IMR-90 (cell line): ENCODE measurements at regions not wholly inside any gene's neighbourhood (a gene's known extent, or its start where the extent isn't known, plus 50 kb on each side); places are given as distances from the start of the nearest gene placed in this dataset.

Source experiments
- ATAC-seq: fragments of 200-7000 bp; cut with Tn5 transposase; 2 replicates; pipeline ENCODE4 v1.9.1; 2020; ENCODE audit warnings: low read depth, mild to moderate bottlenecking, moderate library complexity
- BruUV-seq: library from RNA; stranded (reverse); fragments of 400-500 nt; replicated peaks from 2 replicates; lab custom pipeline; 2021; lab: Mats Ljungman, UMichigan
- CTCF ChIA-PET: fragments of 300-600 bp; formaldehyde crosslinking; extraction: SDS; loops from one replicate; lab custom pipeline; 2021; ENCODE audit warnings: antibody characterized with exemption; lab: Yijun Ruan, JAX
- POLR2A ChIA-PET: fragments of 300-600 bp; sonication (Branson Sonifier 250); formaldehyde crosslinking; loops from one replicate; lab custom pipeline; 2022; ENCODE audit warnings: antibody characterized with exemption; ENCODE audit not compliant: unreplicated experiment; lab: Charles Lee
- DNase-seq: peaks from one replicate; pipeline ENCODE4 v3.0.0; 2013
- H2AFZ ChIP-seq: replicated peaks from 2 replicates; pipeline ENCODE3; 2013; ENCODE audit warnings: low read length, mild to moderate bottlenecking; ENCODE audit not compliant: poor library complexity
- H2AK5ac ChIP-seq: 2 replicates; pipeline ENCODE4 v1.6.1; 2013; ENCODE audit warnings: low read depth, low read length, inconsistent platforms
- H2AK9ac ChIP-seq: replicated peaks from 2 replicates; pipeline ENCODE3; 2013; ENCODE audit warnings: mild to moderate bottlenecking, low read depth, low read length, moderate library complexity; ENCODE audit not compliant: poor library complexity
- H2BK120ac ChIP-seq: 2 replicates; pipeline ENCODE4 v1.6.1; 2013; ENCODE audit warnings: low read depth, low read length, inconsistent platforms
- H2BK15ac ChIP-seq: 3 replicates; pipeline ENCODE4 v1.6.1; 2013; ENCODE audit warnings: low read depth, low read length, inconsistent platforms
- H2BK20ac ChIP-seq: 2 replicates; pipeline ENCODE4 v1.6.1; 2013; ENCODE audit warnings: low read depth, mild to moderate bottlenecking, inconsistent platforms, low read length, moderate library complexity
- H2BK5ac ChIP-seq: 2 replicates; pipeline ENCODE4 v1.6.1; 2013; ENCODE audit warnings: mild to moderate bottlenecking, low read depth, low read length, inconsistent platforms; ENCODE audit not compliant: poor library complexity, severe bottlenecking
- H3K14ac ChIP-seq: replicated peaks from 2 replicates; pipeline ENCODE4 v1.6.1; 2013; ENCODE audit warnings: low read depth, low read length, inconsistent platforms
- H3K18ac ChIP-seq: 2 replicates; pipeline ENCODE4 v1.6.1; 2013; ENCODE audit warnings: low read depth, low read length, control low read depth
- H3K23ac ChIP-seq: 2 replicates; pipeline ENCODE4 v1.6.1; 2013; ENCODE audit warnings: low read depth, low read length, inconsistent platforms
- H3K27ac ChIP-seq: 2 replicates; pipeline ENCODE4 v1.5.1; 2013; ENCODE audit warnings: mild to moderate bottlenecking, control low read depth, low read length; ENCODE audit not compliant: insufficient read depth
- H3K27me3 ChIP-seq: 2 replicates; pipeline ENCODE4 v1.6.1; 2013; ENCODE audit warnings: low read length; ENCODE audit not compliant: control insufficient read depth, insufficient read depth
- H3K36me3 ChIP-seq: 2 replicates; pipeline ENCODE4 v1.6.1; 2013; ENCODE audit warnings: low read length, mixed read lengths; ENCODE audit not compliant: control insufficient read depth, insufficient read depth
- H3K4ac ChIP-seq: 2 replicates; pipeline ENCODE4 v1.6.1; 2013; ENCODE audit warnings: low read depth, low read length, inconsistent platforms
- H3K4me1 ChIP-seq: 2 replicates; pipeline ENCODE4 v1.6.1; 2013; ENCODE audit warnings: low read length, mixed read lengths; ENCODE audit not compliant: control insufficient read depth, insufficient read depth
- H3K4me2 ChIP-seq: 2 replicates; pipeline ENCODE4 v1.6.1; 2013; ENCODE audit warnings: low read depth, mild to moderate bottlenecking, control low read depth, low read length, moderate library complexity
- H3K4me3 ChIP-seq: 2 replicates; pipeline ENCODE4 v1.5.1; 2013; ENCODE audit warnings: low read depth, mild to moderate bottlenecking, control low read depth, low read length, moderate library complexity; ENCODE audit not compliant: insufficient read depth
- H3K56ac ChIP-seq: 2 replicates; pipeline ENCODE4 v1.6.1; 2013; ENCODE audit warnings: low read length, inconsistent platforms; ENCODE audit not compliant: insufficient read depth; ENCODE audit errors: extremely low read depth
- H3K79me1 ChIP-seq, 2 experiments: 2 replicates each; pipeline ENCODE4 v1.6.1; 2013; ENCODE audit warnings: low read length in 2 of 2, inconsistent platforms in 1 of 2, low read depth in 1 of 2
- H3K9ac ChIP-seq: 2 replicates; pipeline ENCODE4 v1.6.1; 2013; ENCODE audit warnings: low read depth, low read length, control low read depth
- H3K9me1 ChIP-seq: 2 replicates; pipeline ENCODE4 v1.6.1; 2013; ENCODE audit warnings: low read length, inconsistent platforms; ENCODE audit not compliant: insufficient read depth
- H3K9me3 ChIP-seq: 2 replicates; pipeline ENCODE4 v1.6.1; 2013; ENCODE audit warnings: low read length; ENCODE audit not compliant: control insufficient read depth, insufficient read depth
- H4K20me1 ChIP-seq: 2 replicates; pipeline ENCODE4 v1.6.1; 2013; ENCODE audit warnings: low read length, inconsistent platforms; ENCODE audit not compliant: insufficient read depth
- H4K5ac ChIP-seq: 2 replicates; pipeline ENCODE4 v1.6.1; 2013; ENCODE audit warnings: mild to moderate bottlenecking, low read depth, low read length, control low read depth
- H4K8ac ChIP-seq, 2 experiments: 2 replicates each; pipeline ENCODE4 v1.6.1; 2013; ENCODE audit warnings: low read depth in 2 of 2, low read length in 2 of 2, control low read depth in 1 of 2, inconsistent platforms in 1 of 2
- H4K91ac ChIP-seq: 2 replicates; pipeline ENCODE4 v1.6.1; 2013; ENCODE audit warnings: low read depth, low read length, inconsistent platforms; ENCODE audit not compliant: insufficient read depth
- BHLHE40 ChIP-seq: fragments of 150-350 bp; IDR thresholded peaks from 2 replicates; pipeline ENCODE4 v1.6.1; 2016; ENCODE audit warnings: mild to moderate bottlenecking, low read depth, low read length
- CEBPB ChIP-seq: IDR thresholded peaks from 2 replicates; pipeline ENCODE4 v1.6.1; 2012; ENCODE audit warnings: low read depth, low read length, improper control_type of control experiment
- ELK1 ChIP-seq: fragments of 150-350 bp; IDR thresholded peaks from 2 replicates; pipeline ENCODE4 v1.6.1; 2016; ENCODE audit warnings: low read depth, mild to moderate bottlenecking, low read length, moderate library complexity, borderline replicate concordance
- MAFK ChIP-seq: IDR thresholded peaks from 2 replicates; pipeline ENCODE4 v1.6.1; 2012; ENCODE audit warnings: low read depth, low read length, improper control_type of control experiment
- MAZ ChIP-seq: IDR thresholded peaks from 2 replicates; pipeline ENCODE4 v1.6.1; 2012; ENCODE audit warnings: low read depth, mild to moderate bottlenecking, low read length, improper control_type of control experiment, moderate library complexity, borderline replicate concordance
- MXI1 ChIP-seq: IDR thresholded peaks from 2 replicates; pipeline ENCODE4 v1.6.1; 2012; ENCODE audit warnings: low read depth, mild to moderate bottlenecking, low read length, moderate library complexity, borderline replicate concordance
- NFE2L2 ChIP-seq: fragments of 150-350 bp; IDR thresholded peaks from 2 replicates; pipeline ENCODE4 v1.6.1; 2016; ENCODE audit warnings: low read depth, mild to moderate bottlenecking, low read length
- POLR2A ChIP-seq: IDR thresholded peaks from 2 replicates; pipeline ENCODE4 v1.6.1; 2012; ENCODE audit warnings: mild to moderate bottlenecking, low read depth, low read length
- RAD21 ChIP-seq: IDR thresholded peaks from 2 replicates; pipeline ENCODE4 v1.6.1; 2012; ENCODE audit warnings: low read length, improper control_type of control experiment
- RCOR1 ChIP-seq: IDR thresholded peaks from 2 replicates; pipeline ENCODE4 v1.6.1; 2012; ENCODE audit warnings: mild to moderate bottlenecking, low read length, improper control_type of control experiment; ENCODE audit not compliant: insufficient replicate concordance
- RFX5 ChIP-seq: IDR thresholded peaks from 2 replicates; pipeline ENCODE4 v1.8.0; 2012; ENCODE audit warnings: low read depth, mild to moderate bottlenecking, low read length, moderate library complexity
- USF2 ChIP-seq: fragments of 150-350 bp; IDR thresholded peaks from 2 replicates; pipeline ENCODE4 v1.6.1; 2017; ENCODE audit warnings: mild to moderate bottlenecking, antibody characterized with exemption, low read length, low read depth
- WGBS, 2 experiments: methylation state at CpG; one replicate each; pipeline versions ENCODE4 v1.1.5 to v1.1.7; 2013; ENCODE audit warnings: missing lambda C conversion rate in 2 of 2; ENCODE audit not compliant: insufficient read length in 1 of 2; ENCODE audit errors: extremely low coverage in 2 of 2; 5-methylcytosine and 5-hydroxymethylcytosine counted together
- dilution Hi-C: fragments of 300-500 bp; cut with HindIII; formaldehyde crosslinking; loops from one replicate; pipeline ENCODE4 v1.14.3; 2018; ENCODE audit warnings: low sequenced_read_pairs; ENCODE audit not compliant: unreplicated experiment
- in situ Hi-C: fragments of 300-500 bp; cut with MboI; formaldehyde crosslinking; loops from 3 replicates; pipeline ENCODE4 v1.14.3; 2019; ENCODE audit warnings: low sequenced_read_pairs, inconsistent platforms, mixed read lengths
- intact Hi-C: fragments of 100-400 bp; cut with micrococcal nuclease; formaldehyde crosslinking; loops from 2 replicates; pipeline ENCODE4 v1.10.0; 2022

GRCh38 chr6:102344769-102345168 is 951.3 kb downstream of the GRIK2 start:
- POLR2A ChIA-PET, result no interaction called here
- BruUV-seq, result no TSS peak
- CTCF ChIA-PET, result no interaction called here
- no peak overlapping the region for H2AK9ac ChIP-seq
- no peak for DNase-seq
- no peaks in the 10 kb centered on the region for H3K9me1 ChIP-seq
- no peak overlapping the region for H3K56ac ChIP-seq
- H3K23ac ChIP-seq, result no peak overlapping the region
- dilution Hi-C loops, result no loop called here
- no peaks in the 10 kb centered on the region for H3K79me1 ChIP-seq
- H3K4me2 ChIP-seq, result no peak overlapping the region
- no peak for ATAC-seq
- H2AFZ ChIP-seq, result no peak overlapping the region
- no peak overlapping the region for H2BK120ac ChIP-seq
- TF ChIP-seq MXI1 (no peak), NFE2L2 (no peak), RAD21 (no peak), BHLHE40 (no peak), MAFK (no peak), MAZ (no peak), USF2 (no peak), RFX5 (no peak), RCOR1 (no peak), POLR2A (no peak), ELK1 (no peak), CEBPB (no peak)
- no peak overlapping the region for H4K91ac ChIP-seq
- no peak overlapping the region for H3K4ac ChIP-seq
- no peak overlapping the region for H3K14ac ChIP-seq
- H3K18ac ChIP-seq, result no peak overlapping the region
- WGBS, 2 experiments, result no CpG with 5 or more reads among the region's 2 CpGs
- H3K27me3 ChIP-seq, result no peaks in the 10 kb centered on the region
- H3K36me3 ChIP-seq, result no peaks in the 10 kb centered on the region
- H2AK5ac ChIP-seq, result no peak overlapping the region
- no peak overlapping the region for H4K8ac ChIP-seq
- intact Hi-C loops, result no loop called here
- no peaks in the 10 kb centered on the region for H3K4me1 ChIP-seq
- H3K27ac ChIP-seq, result no peak overlapping the region
- no peak overlapping the region for H2BK15ac ChIP-seq
- H4K20me1 ChIP-seq, result no peaks in the 10 kb centered on the region
- no peak overlapping the region for H3K9ac ChIP-seq
- H3K9me3 ChIP-seq, result no peaks in the 10 kb centered on the region
- H2BK5ac ChIP-seq, result no peak overlapping the region
- H2BK20ac ChIP-seq, result no peak overlapping the region
- no peak overlapping the region for H3K4me3 ChIP-seq
- H4K5ac ChIP-seq, result no peak overlapping the region
- in situ Hi-C loops, result no loop called here
